H1 (cell line): ENCODE measurements at regions not wholly inside any gene's neighbourhood (a gene's known extent, or its start where the extent isn't known, plus 50 kb on each side); places are given as distances from the start of the nearest gene placed in this dataset.

ENCODE experiments used
- CTCF ChIA-PET: fragments of 300-600 bp; sonication (Branson Sonifier 250); formaldehyde crosslinking; loops from one replicate; lab custom pipeline; 2021; ENCODE audit not compliant: partially characterized antibody; lab: Charles Lee
- POLR2A ChIA-PET: fragments of 300-600 bp; sonication (Branson Sonifier 250); formaldehyde crosslinking; loops from one replicate; lab custom pipeline; 2021; ENCODE audit warnings: inconsistent platforms; ENCODE audit not compliant: partially characterized antibody; lab: Charles Lee
- DNase-seq, 2 experiments: peaks; one replicate each; pipeline versions ENCODE4 v3.0.0 to v3.0.0-alpha.2; 2010 to 2022; ENCODE audit warnings: low spot score in 2 of 2, low read depth in 1 of 2, mixed read lengths in 1 of 2
- FAIRE-seq: peaks from 2 replicates; lab custom pipeline; 2011; peaks lifted over from hg19 to GRCh38; lab: Jason Lieb, UNC
- H2AFZ ChIP-seq: 2 replicates; pipeline ENCODE4 v1.8.1; 2012; ENCODE audit warnings: low read length, inconsistent platforms
- H2AK5ac ChIP-seq: 2 replicates; pipeline ENCODE4 v1.6.1; 2013; ENCODE audit warnings: low read depth, low read length
- H2BK120ac ChIP-seq: replicated peaks from 2 replicates; pipeline ENCODE3; 2013; ENCODE audit warnings: low read depth, low read length, inconsistent platforms
- H2BK12ac ChIP-seq: 2 replicates; pipeline ENCODE4 v1.6.1; 2013; ENCODE audit warnings: low read depth, low read length
- H2BK15ac ChIP-seq: 2 replicates; pipeline ENCODE4 v1.6.1; 2013; ENCODE audit warnings: low read length
- H2BK20ac ChIP-seq: 2 replicates; pipeline ENCODE4 v1.6.1; 2013; ENCODE audit warnings: low read length
- H2BK5ac ChIP-seq: 2 replicates; pipeline ENCODE4 v1.6.1; 2013; ENCODE audit warnings: low read depth, low read length
- H3K14ac ChIP-seq: 2 replicates; pipeline ENCODE4 v1.6.1; 2013; ENCODE audit warnings: inconsistent platforms; ENCODE audit not compliant: insufficient read length
- H3K18ac ChIP-seq: 2 replicates; pipeline ENCODE4 v1.6.1; 2013; ENCODE audit warnings: low read length; ENCODE audit errors: extremely low read depth
- H3K23ac ChIP-seq: 2 replicates; pipeline ENCODE4 v1.6.1; 2013; ENCODE audit warnings: inconsistent platforms; ENCODE audit not compliant: insufficient read length
- H3K23me2 ChIP-seq: 2 replicates; pipeline ENCODE4 v1.6.1; 2013; ENCODE audit warnings: low read depth, low read length
- H3K27ac ChIP-seq: 2 replicates; pipeline ENCODE4 v1.6.1; 2011; ENCODE audit warnings: low read depth, low read length, inconsistent platforms
- H3K27me3 ChIP-seq, 4 experiments: replicated peaks in 1 of 4; 1 replicate in 1 of 4; 2 replicates in 3 of 4; pipeline versions ENCODE4 v1.6.1 to v1.8.1; 2011 to 2013; ENCODE audit warnings: low read length in 3 of 4, mild to moderate bottlenecking in 3 of 4, inconsistent platforms in 2 of 4, mixed read lengths in 2 of 4, moderate library complexity in 1 of 4; ENCODE audit not compliant: control insufficient read depth in 3 of 4, insufficient read depth in 3 of 4; ENCODE audit errors: extremely low read depth in 1 of 4
- H3K36me3 ChIP-seq, 4 experiments: 2 replicates each; pipeline versions ENCODE4 v1.6.1 to v1.8.1; 2011 to 2013; ENCODE audit warnings: mild to moderate bottlenecking in 4 of 4, low read length in 3 of 4, moderate library complexity in 2 of 4, control low read depth in 1 of 4, inconsistent platforms in 1 of 4; ENCODE audit not compliant: insufficient read depth in 4 of 4, control insufficient read depth in 2 of 4
- H3K4ac ChIP-seq: replicated peaks from 2 replicates; pipeline ENCODE3; 2013; ENCODE audit warnings: low read length, low read depth, mixed read lengths, inconsistent platforms; ENCODE audit not compliant: insufficient read length
- H3K4me1 ChIP-seq, 4 experiments: replicated peaks in 1 of 4; 1 replicate in 1 of 4; 2 replicates in 3 of 4; pipeline versions ENCODE4 v1.6.1 to v1.8.1; 2011 to 2013; ENCODE audit warnings: low read length in 3 of 4, inconsistent platforms in 2 of 4, mixed read lengths in 1 of 4; ENCODE audit not compliant: insufficient read depth in 4 of 4, control insufficient read depth in 3 of 4
- H3K4me2 ChIP-seq, 2 experiments: 2 replicates each; pipeline versions ENCODE4 v1.6.1 to v1.8.1; 2011 to 2013; ENCODE audit warnings: low read depth in 2 of 2, low read length in 2 of 2, control low read depth in 1 of 2, inconsistent platforms in 1 of 2, mild to moderate bottlenecking in 1 of 2; ENCODE audit not compliant: insufficient read depth in 1 of 2
- H3K4me3 ChIP-seq, 4 experiments: fragments of 200-600, 300-600 bp in 1 of 4; sonication (generic), shearing (Covaris generic), sonication (Bioruptor Twin) in 1 of 4; 2 replicates each; pipeline versions ENCODE4 v1.5.1 to v1.8.1; 2011 to 2016; ENCODE audit warnings: low read length in 4 of 4, low read depth in 3 of 4, control low read depth in 2 of 4, inconsistent platforms in 2 of 4, mild to moderate bottlenecking in 2 of 4, mixed read lengths in 1 of 4, moderate library complexity in 1 of 4; ENCODE audit not compliant: insufficient read depth in 2 of 4; ENCODE audit errors: extremely low read depth in 1 of 4
- H3K56ac ChIP-seq: replicated peaks from 2 replicates; pipeline ENCODE3; 2013; ENCODE audit warnings: low read depth, mild to moderate bottlenecking, mixed read lengths, low read length, inconsistent platforms; ENCODE audit not compliant: insufficient read length
- H3K79me1 ChIP-seq: 2 replicates; pipeline ENCODE4 v1.6.1; 2013; ENCODE audit warnings: low read depth, low read length, control low read depth
- H3K79me2 ChIP-seq, 2 experiments: 2 replicates each; pipeline versions ENCODE4 v1.6.1 to v1.8.1; 2012 to 2013; ENCODE audit warnings: low read length in 2 of 2, mild to moderate bottlenecking in 2 of 2, inconsistent platforms in 1 of 2; ENCODE audit not compliant: insufficient read depth in 2 of 2, control insufficient read depth in 1 of 2
- H3K9ac ChIP-seq, 4 experiments: replicated peaks in 1 of 4; 1 replicate in 1 of 4; 2 replicates in 3 of 4; pipeline versions ENCODE4 v1.6.1 to v1.8.1; 2011 to 2013; ENCODE audit warnings: low read depth in 3 of 4, low read length in 3 of 4, control low read depth in 2 of 4, mild to moderate bottlenecking in 2 of 4, moderate library complexity in 2 of 4, inconsistent platforms in 1 of 4; ENCODE audit errors: extremely low read depth in 1 of 4
- H3K9me3 ChIP-seq, 2 experiments: 2 replicates each; pipeline versions ENCODE4 v1.6.1 to v1.8.1; 2012 to 2013; ENCODE audit warnings: mild to moderate bottlenecking in 2 of 2, moderate library complexity in 2 of 2, control low read depth in 1 of 2, inconsistent platforms in 1 of 2, low read depth in 1 of 2, low read length in 1 of 2, mixed read lengths in 1 of 2; ENCODE audit not compliant: insufficient read depth in 2 of 2
- H4K20me1 ChIP-seq, 2 experiments: replicated peaks in 1 of 2; 2 replicates each; pipeline versions ENCODE3 to v1.8.1; 2011 to 2013; ENCODE audit warnings: inconsistent platforms in 2 of 2, low read length in 2 of 2, mild to moderate bottlenecking in 1 of 2; ENCODE audit not compliant: insufficient read depth in 2 of 2, control insufficient read depth in 1 of 2
- H4K5ac ChIP-seq: 2 replicates; pipeline ENCODE4 v1.6.1; 2013; ENCODE audit warnings: low read length, low read depth, mixed read lengths, inconsistent platforms; ENCODE audit not compliant: insufficient read length
- H4K8ac ChIP-seq: 2 replicates; pipeline ENCODE4 v1.8.0; 2013; ENCODE audit warnings: mild to moderate bottlenecking, moderate library complexity, low read length, inconsistent platforms; ENCODE audit not compliant: insufficient read depth; ENCODE audit errors: extremely low read depth
- H4K91ac ChIP-seq: replicated peaks from 2 replicates; pipeline ENCODE3; 2013; ENCODE audit warnings: low read length, mixed read lengths, inconsistent platforms; ENCODE audit not compliant: insufficient read length
- ASH2L ChIP-seq: fragments of 200-600, 300-600 bp; sonication (generic); IDR thresholded peaks from one replicate; pipeline ENCODE4 v1.7.1; 2017; ENCODE audit warnings: low read length
- CHD1 ChIP-seq: IDR thresholded peaks from 2 replicates; pipeline ENCODE4 v1.6.1; 2012; ENCODE audit warnings: low read depth, low read length, improper control_type of control experiment
- CHD2 ChIP-seq: IDR thresholded peaks from 2 replicates; pipeline ENCODE4 v1.6.1; 2012; ENCODE audit warnings: low read length, improper control_type of control experiment
- GTF2F1 ChIP-seq: IDR thresholded peaks from 2 replicates; pipeline ENCODE4 v1.6.1; 2012; ENCODE audit warnings: low read depth, low read length, improper control_type of control experiment, borderline replicate concordance
- HDAC6 ChIP-seq: IDR thresholded peaks from one replicate; pipeline ENCODE4 v1.7.1; 2012; ENCODE audit warnings: low read depth, mild to moderate bottlenecking, inconsistent platforms, low read length, moderate library complexity
- KDM1A ChIP-seq: fragments of 200-600, 300-600 bp; sonication (generic); IDR thresholded peaks from 2 replicates; pipeline ENCODE4 v1.7.1; 2016; ENCODE audit warnings: mild to moderate bottlenecking, low read length, borderline replicate concordance
- MAFK ChIP-seq: IDR thresholded peaks from 2 replicates; pipeline ENCODE4 v1.6.1; 2012; ENCODE audit warnings: low read depth, mild to moderate bottlenecking, improper control_type of control experiment, low read length
- PHF8 ChIP-seq: fragments of 200-600 bp; sonication (generic); conservative IDR thresholded peaks from 2 replicates; pipeline ENCODE4 v1.7.1; 2012; ENCODE audit warnings: low read depth, mild to moderate bottlenecking, inconsistent platforms, low read length, moderate library complexity
- SAP30 ChIP-seq: fragments of 300-600 bp; sonication (generic); IDR thresholded peaks from 2 replicates; pipeline ENCODE4 v1.7.1; 2012; ENCODE audit warnings: low read length, moderate library complexity, mild to moderate bottlenecking, inconsistent platforms; ENCODE audit not compliant: insufficient read depth, insufficient replicate concordance
- SIN3A ChIP-seq, 2 experiments: IDR thresholded peaks in 1 of 2; conservative IDR thresholded peaks in 1 of 2; 2 replicates each; pipeline ENCODE4 v1.6.1; 2011 to 2012; ENCODE audit warnings: low read length in 2 of 2, improper control_type of control experiment in 1 of 2, low read depth in 1 of 2, mild to moderate bottlenecking in 1 of 2
- TAF7 ChIP-seq: optimal IDR thresholded peaks from 2 replicates; pipeline ENCODE3; 2011; ENCODE audit warnings: low read depth, mild to moderate bottlenecking, inconsistent platforms, low read length, moderate library complexity, borderline replicate concordance
- TEAD4 ChIP-seq: IDR thresholded peaks from 2 replicates; pipeline ENCODE4 v1.6.1; 2012; ENCODE audit warnings: low read depth, low read length, inconsistent platforms, mixed read lengths
- WGBS, 2 experiments: shearing (Covaris generic) in 1 of 2; methylation state at CpG; one replicate each; pipeline versions ENCODE4 v1.1.6 to v1.1.7; 2013 to 2015; ENCODE audit warnings: low lambda C conversion rate in 2 of 2, mixed read lengths in 2 of 2, inconsistent platforms in 1 of 2, low coverage in 1 of 2, missing lambda C conversion rate in 1 of 2; ENCODE audit not compliant: insufficient replicate concordance in 2 of 2, insufficient coverage in 1 of 2, insufficient read length in 1 of 2; ENCODE audit errors: extremely low coverage in 1 of 2, missing lambda C conversion rate in 1 of 2; 5-methylcytosine and 5-hydroxymethylcytosine counted together
- TF ChIP-seq, protein P1 (sequence below): IDR thresholded peaks from 2 replicates; pipeline ENCODE4 v1.6.1; 2011; ENCODE audit warnings: low read length, improper control_type of control experiment

DNA sequence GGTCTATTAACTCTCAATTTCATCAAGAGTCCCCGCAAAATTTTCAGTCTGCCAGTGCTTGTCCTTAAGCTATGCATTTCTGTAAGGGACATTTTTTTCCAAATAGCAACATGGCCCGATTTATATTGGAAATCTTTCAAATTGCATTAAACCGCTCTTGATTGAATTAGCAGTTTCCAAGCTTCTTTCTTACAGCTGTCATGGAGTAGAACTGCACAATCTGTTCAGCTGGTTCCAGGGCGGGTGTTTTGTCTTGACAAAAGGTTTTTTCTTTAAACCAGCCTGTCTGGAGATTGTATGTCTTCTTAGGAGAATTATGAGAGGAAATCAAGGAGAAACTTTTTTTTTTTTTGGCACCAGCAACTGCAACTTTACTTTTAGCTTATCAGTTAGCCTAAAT lies 185.8 kb downstream of the ALG10B start:
- H3K23ac ChIP-seq = no peak overlapping the region
- H2BK12ac ChIP-seq = no peak overlapping the region
- FAIRE-seq = no peak
- H3K14ac ChIP-seq = no peak overlapping the region
- H4K20me1 ChIP-seq = no peaks in the 10 kb centered on the region
- no peak overlapping the region for H2AK5ac ChIP-seq
- no peaks in the 10 kb centered on the region for H3K79me2 ChIP-seq
- ChIA-PET POLR2A (interaction anchor here (0.7 kb wide), 1 partner anchor 623 kb away, joined by 4 read pairs; no protein-coding TSS in a partner anchor), CTCF (no interaction called here)
- no peaks in the 10 kb centered on the region for H3K36me3 ChIP-seq
- H3K79me1 ChIP-seq = no peaks in the 10 kb centered on the region
- no peak overlapping the region for H2BK5ac ChIP-seq
- H3K9ac ChIP-seq = no peak overlapping the region
- no peak overlapping the region for H3K18ac ChIP-seq
- H3K27me3 ChIP-seq = no peaks in the 10 kb centered on the region
- no peaks in the 10 kb centered on the region; the same call in 1 of the 2 replicates for H3K23me2 ChIP-seq
- H2BK15ac ChIP-seq = no peak overlapping the region
- WGBS, 2 experiments = 90% methylated on average over 4 of the region's 4 CpGs; no CpG with 5 or more reads in 1 of the 2 experiments
- H3K4me3 ChIP-seq = no peak overlapping the region
- H2BK120ac ChIP-seq = no peak overlapping the region
- H3K4me1 ChIP-seq = no peaks in the 10 kb centered on the region
- TF ChIP-seq SAP30 = no peak
- no peak for TF ChIP-seq HDAC6
- no peak for TF ChIP-seq KDM1A
- no peak for TF ChIP-seq MAFK
- TF ChIP-seq TEAD4 = no peak
- no peak for TF ChIP-seq GTF2F1
- no peak for TF ChIP-seq TAF7
- TF ChIP-seq, protein P1, sequence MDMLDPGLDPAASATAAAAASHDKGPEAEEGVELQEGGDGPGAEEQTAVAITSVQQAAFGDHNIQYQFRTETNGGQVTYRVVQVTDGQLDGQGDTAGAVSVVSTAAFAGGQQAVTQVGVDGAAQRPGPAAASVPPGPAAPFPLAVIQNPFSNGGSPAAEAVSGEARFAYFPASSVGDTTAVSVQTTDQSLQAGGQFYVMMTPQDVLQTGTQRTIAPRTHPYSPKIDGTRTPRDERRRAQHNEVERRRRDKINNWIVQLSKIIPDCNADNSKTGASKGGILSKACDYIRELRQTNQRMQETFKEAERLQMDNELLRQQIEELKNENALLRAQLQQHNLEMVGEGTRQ = no peak
- TF ChIP-seq ASH2L = no peak
- no peak for TF ChIP-seq CHD1
- TF ChIP-seq PHF8 = no peak
- TF ChIP-seq SIN3A (conservative IDR thresholded peaks at IDR 0.05 in 1 of 2, IDR thresholded peaks at IDR 0.05 in 1 of 2; ENCODE audit: low read depth in 1 of 2, low read length in 2 of 2) = no peak
- TF ChIP-seq CHD2 = no peak
- no peak for DNase-seq
- no peak overlapping the region for H3K4me2 ChIP-seq
- H2BK20ac ChIP-seq = no peak overlapping the region
- no peak overlapping the region for H4K91ac ChIP-seq
- H4K8ac ChIP-seq = no peak overlapping the region
- H4K5ac ChIP-seq = no peak overlapping the region
- H3K56ac ChIP-seq = no peak overlapping the region
- H3K27ac ChIP-seq = no peak overlapping the region
- no peak overlapping the region for H3K4ac ChIP-seq
- peaks cover 2% of the 10 kb centered on the region in 2 experiments; a peak in 2 of 4 replicates for H3K9me3 ChIP-seq
- no peak overlapping the region for H2AFZ ChIP-seq
